ENCODE measurements at regions not wholly inside any gene's neighbourhood (a gene's known extent, or its start where the extent isn't known, plus 50 kb on each side); places are given as distances from the start of the nearest gene placed in this dataset.

DNA sequence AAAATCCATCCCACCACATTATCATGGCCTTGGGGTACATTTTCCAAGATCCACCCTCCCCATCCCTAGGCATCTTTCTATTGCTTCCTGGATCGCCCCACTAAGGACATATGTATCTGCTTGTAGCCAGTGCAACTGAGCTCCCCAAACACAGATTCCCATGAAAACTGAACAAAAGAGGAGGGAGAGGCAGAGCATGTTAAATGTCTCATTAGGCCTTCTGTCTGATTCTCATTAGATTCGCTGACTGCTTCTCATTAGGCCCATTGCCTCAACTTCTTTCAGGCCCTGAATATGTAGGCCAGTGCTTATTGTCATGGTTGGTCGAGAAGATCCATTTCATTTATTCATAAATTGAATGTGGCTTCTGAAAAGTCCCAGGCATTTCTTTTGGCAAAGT, 698.9 kb downstream of the INHBA start:
- no peak overlapping the region for H3K9ac ChIP-seq (ENCODE audit: low read length)
- H3K27me3 ChIP-seq (replicated peaks in 1 of 4; ENCODE audit: control extremely low read depth in 1 of 4, control insufficient read depth in 3 of 4, insufficient read depth in 4 of 4, low read length in 3 of 4) = no peaks in the 10 kb centered on the region
- no peak overlapping the region for H3K4me3 ChIP-seq (ENCODE audit: control extremely low read depth in 1 of 5, extremely low read depth in 1 of 5, insufficient read depth in 1 of 5, low read depth in 2 of 5, low read length in 4 of 5)
- ChIA-PET POLR2A (no interaction called here), CTCF (interaction anchor here (1.5 kb wide), 2 partner anchors 8 to 699 kb away, joined by 4 to 6 read pairs; partner anchors contain the start of gene INHBA)
- no peak for TF ChIP-seq EZH2 (IDR thresholded peaks at IDR 0.05; ENCODE audit: borderline replicate concordance, insufficient read depth, low read depth, low read length, poor library complexity, severe bottlenecking)
- TF ChIP-seq, protein P1, sequence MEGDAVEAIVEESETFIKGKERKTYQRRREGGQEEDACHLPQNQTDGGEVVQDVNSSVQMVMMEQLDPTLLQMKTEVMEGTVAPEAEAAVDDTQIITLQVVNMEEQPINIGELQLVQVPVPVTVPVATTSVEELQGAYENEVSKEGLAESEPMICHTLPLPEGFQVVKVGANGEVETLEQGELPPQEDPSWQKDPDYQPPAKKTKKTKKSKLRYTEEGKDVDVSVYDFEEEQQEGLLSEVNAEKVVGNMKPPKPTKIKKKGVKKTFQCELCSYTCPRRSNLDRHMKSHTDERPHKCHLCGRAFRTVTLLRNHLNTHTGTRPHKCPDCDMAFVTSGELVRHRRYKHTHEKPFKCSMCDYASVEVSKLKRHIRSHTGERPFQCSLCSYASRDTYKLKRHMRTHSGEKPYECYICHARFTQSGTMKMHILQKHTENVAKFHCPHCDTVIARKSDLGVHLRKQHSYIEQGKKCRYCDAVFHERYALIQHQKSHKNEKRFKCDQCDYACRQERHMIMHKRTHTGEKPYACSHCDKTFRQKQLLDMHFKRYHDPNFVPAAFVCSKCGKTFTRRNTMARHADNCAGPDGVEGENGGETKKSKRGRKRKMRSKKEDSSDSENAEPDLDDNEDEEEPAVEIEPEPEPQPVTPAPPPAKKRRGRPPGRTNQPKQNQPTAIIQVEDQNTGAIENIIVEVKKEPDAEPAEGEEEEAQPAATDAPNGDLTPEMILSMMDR (IDR thresholded peaks at IDR 0.05) = no peak
- whole genome bisulfite sequencing (ENCODE audit: insufficient coverage) = no CpG with 5 or more reads among the region's 3 CpGs
- Mint-ChIP-seq H3K27me3 (no peaks in the 10 kb centered on the region), H3K4me3 (no peak overlapping the region), H3K27ac (no peak overlapping the region), H3K9me3 (ENCODE audit: insufficient read depth) (peaks cover 5% of the 10 kb centered on the region), H3K4me1 (no peaks in the 10 kb centered on the region)
- no peak overlapping the region for H3K4me2 ChIP-seq (replicated peaks; ENCODE audit: low read depth, low read length, poor library complexity, severe bottlenecking)
- no peaks in the 10 kb centered on the region for H4K20me1 ChIP-seq (ENCODE audit: control insufficient read depth, insufficient read depth, low read length, poor library complexity, severe bottlenecking)
- no peaks in the 10 kb centered on the region for H3K79me2 ChIP-seq (ENCODE audit: control insufficient read depth, insufficient read depth, low read length)
- no peak overlapping the region for H2AFZ ChIP-seq (ENCODE audit: insufficient read depth, low read depth, low read length, poor library complexity, severe bottlenecking)
- no peaks in the 10 kb centered on the region for H3K4me1 ChIP-seq (ENCODE audit: control insufficient read depth in 2 of 2, insufficient read depth in 2 of 2, low read length in 2 of 2)
- ATAC-seq (ENCODE audit: low read depth) (no peak), DNase-seq (no peak)
- no peak overlapping the region for H3K27ac ChIP-seq (ENCODE audit: low read length in 2 of 2)
- intact Hi-C loops (cut with micrococcal nuclease) = no loop called here
- no peaks in the 10 kb centered on the region for H3K36me3 ChIP-seq (replicated peaks in 1 of 2; ENCODE audit: control extremely low read depth in 1 of 2, control insufficient read depth in 1 of 2, extremely low read depth in 1 of 2, insufficient read depth in 2 of 2, low read length in 1 of 2)
- H3K9me3 ChIP-seq (ENCODE audit: control extremely low read depth in 1 of 3, control insufficient read depth in 2 of 3, insufficient read depth in 1 of 3, low read length in 2 of 3) = no peaks in the 10 kb centered on the region

DNA sequence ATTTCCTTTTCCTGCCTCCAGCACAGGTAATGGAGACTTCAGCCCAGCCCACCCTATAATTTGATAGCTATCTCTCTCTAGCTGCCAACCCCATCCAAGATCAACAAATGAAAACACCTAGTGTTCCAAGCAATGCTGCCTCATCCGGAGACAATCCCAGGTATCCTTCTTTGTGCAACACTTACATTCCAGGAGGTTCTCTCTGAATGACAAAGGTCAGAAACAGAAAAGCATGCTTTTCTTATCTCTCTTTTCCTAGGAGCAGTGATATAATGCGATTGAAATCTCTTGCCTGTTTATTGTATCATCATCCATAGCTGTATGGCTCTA, 699.3 kb downstream of the INHBA start:
- H3K79me2 ChIP-seq (ENCODE audit: control insufficient read depth, insufficient read depth, low read length) = no peaks in the 10 kb centered on the region
- no peak overlapping the region for H3K9ac ChIP-seq (ENCODE audit: low read length)
- H3K9me3 ChIP-seq (ENCODE audit: control extremely low read depth in 1 of 3, control insufficient read depth in 2 of 3, insufficient read depth in 1 of 3, low read length in 2 of 3) = no peaks in the 10 kb centered on the region
- H3K36me3 ChIP-seq (replicated peaks in 1 of 2; ENCODE audit: control extremely low read depth in 1 of 2, control insufficient read depth in 1 of 2, extremely low read depth in 1 of 2, insufficient read depth in 2 of 2, low read length in 1 of 2) = no peaks in the 10 kb centered on the region
- H3K27me3 ChIP-seq (replicated peaks in 1 of 4; ENCODE audit: control extremely low read depth in 1 of 4, control insufficient read depth in 3 of 4, insufficient read depth in 4 of 4, low read length in 3 of 4) = no peaks in the 10 kb centered on the region
- H3K4me1 Mint-ChIP-seq = no peaks in the 10 kb centered on the region
- no peak overlapping the region for H3K4me3 ChIP-seq (ENCODE audit: control extremely low read depth in 1 of 5, extremely low read depth in 1 of 5, insufficient read depth in 1 of 5, low read depth in 2 of 5, low read length in 4 of 5)
- ATAC-seq (ENCODE audit: low read depth) (no peak), DNase-seq (no peak)
- no peak overlapping the region for H2AFZ ChIP-seq (ENCODE audit: insufficient read depth, low read depth, low read length, poor library complexity, severe bottlenecking)
- TF ChIP-seq, protein P1 (IDR thresholded peaks at IDR 0.05) = no peak
- no peak for TF ChIP-seq EZH2 (IDR thresholded peaks at IDR 0.05; ENCODE audit: borderline replicate concordance, insufficient read depth, low read depth, low read length, poor library complexity, severe bottlenecking)
- no peaks in the 10 kb centered on the region for H3K4me1 ChIP-seq (ENCODE audit: control insufficient read depth in 2 of 2, insufficient read depth in 2 of 2, low read length in 2 of 2)
- H3K27ac ChIP-seq (ENCODE audit: low read length in 2 of 2) = no peak overlapping the region
- ChIA-PET POLR2A (no interaction called here), CTCF (interaction anchor here (0.5 to 1.7 kb wide), 6 partner anchors 9 to 974 kb away, joined by 3 to 6 read pairs (median 4); partner anchors contain the start of gene INHBA)
- H3K4me3 Mint-ChIP-seq = no peak overlapping the region
- H3K27me3 Mint-ChIP-seq = no peaks in the 10 kb centered on the region
- no peaks in the 10 kb centered on the region for H4K20me1 ChIP-seq (ENCODE audit: control insufficient read depth, insufficient read depth, low read length, poor library complexity, severe bottlenecking)
- no peak overlapping the region for H3K27ac Mint-ChIP-seq
- peaks cover 5% of the 10 kb centered on the region for H3K9me3 Mint-ChIP-seq (ENCODE audit: insufficient read depth)
- intact Hi-C loops (cut with micrococcal nuclease) = no loop called here
- no peak overlapping the region for H3K4me2 ChIP-seq (replicated peaks; ENCODE audit: low read depth, low read length, poor library complexity, severe bottlenecking)
- WGBS (ENCODE audit: insufficient coverage) = no CpG with 5 or more reads among the region's 2 CpGs
